ENCODE measurements at regions not wholly inside any gene's neighbourhood (a gene's known extent, or its start where the extent isn't known, plus 50 kb on each side); places are given as distances from the start of the nearest gene placed in this dataset.

GRCh38 chr9:7451062-7451461 lies 348.5 kb downstream of the DMAC1 start:
- Histone ChIP-seq H3K9me3 (no peaks in the 10 kb centered on the region), H3K36me3 (ENCODE audit: low read depth) (no peaks in the 10 kb centered on the region), H3K4me3 (no peak overlapping the region), H3K4me1 (ENCODE audit: low read depth) (no peaks in the 10 kb centered on the region)
- intact Hi-C loops (cut with DNase I, micrococcal nuclease): no loop called here
- no peak for TF ChIP-seq CTCF (IDR thresholded peaks at IDR 0.05)
- DNase-seq: no peak
- no peak for ATAC-seq

- Histone ChIP-seq H3K4me3 (no peak overlapping the region), H3K9me3 (no peaks in the 10 kb centered on the region), H3K4me1 (ENCODE audit: low read depth) (no peaks in the 10 kb centered on the region), H3K36me3 (ENCODE audit: low read depth) (no peaks in the 10 kb centered on the region)
- DNase-seq (no peak), ATAC-seq (no peak)
- TF ChIP-seq CTCF (IDR thresholded peaks at IDR 0.05): no peak
- intact Hi-C loops (cut with DNase I, micrococcal nuclease): no loop called here
Observed at GRCh38 chr9:7443541-7443940, 356.0 kb downstream of the DMAC1 start.

GRCh38 chr9:7439355-7439995 lies 360.1 kb downstream of the DMAC1 start:
- ATAC-seq (no peak), DNase-seq (no peak)
- TF ChIP-seq CTCF (IDR thresholded peaks at IDR 0.05): no peak

GRCh38 chr9:7436754-7437153 lies 362.8 kb downstream of the DMAC1 start:
- Histone ChIP-seq H3K36me3 (ENCODE audit: low read depth) (no peaks in the 10 kb centered on the region), H3K4me3 (no peak overlapping the region), H3K9me3 (peaks cover 10% of the 10 kb centered on the region), H3K4me1 (ENCODE audit: low read depth) (no peaks in the 10 kb centered on the region)
- DNase-seq (no peak), ATAC-seq (no peak)
- intact Hi-C loops (cut with DNase I, micrococcal nuclease): no loop called here
- TF ChIP-seq CTCF (IDR thresholded peaks at IDR 0.05): no peak

More at GRCh38 chr9:7439355-7439995, 360.1 kb downstream of the DMAC1 start:
- Histone ChIP-seq H3K4me3 (no peak overlapping the region), H3K36me3 (ENCODE audit: low read depth) (no peaks in the 10 kb centered on the region), H3K4me1 (ENCODE audit: low read depth) (no peaks in the 10 kb centered on the region), H3K9me3 (no peaks in the 10 kb centered on the region)
- intact Hi-C loops (cut with DNase I, micrococcal nuclease): no loop called here

- H3K4me3 ChIP-seq: no peak overlapping the region
- H3K4me1 ChIP-seq (ENCODE audit: low read depth): no peaks in the 10 kb centered on the region
- DNase-seq: no peak
- intact Hi-C loops (cut with DNase I, micrococcal nuclease): no loop called here
- H3K36me3 ChIP-seq (ENCODE audit: low read depth): no peaks in the 10 kb centered on the region
- no peak for TF ChIP-seq CTCF (IDR thresholded peaks at IDR 0.05)
- H3K9me3 ChIP-seq: peaks cover 17% of the 10 kb centered on the region
- no peak for ATAC-seq
Observed at GRCh38 chr9:7433508-7434292, 365.9 kb downstream of the DMAC1 start.

Measured in mucosa of descending colon (tissue), 3 donors.